Muscle of back (tissue), 3 donors: ENCODE measurements at regions not wholly inside any gene's neighbourhood (a gene's known extent, or its start where the extent isn't known, plus 50 kb on each side); places are given as distances from the start of the nearest gene placed in this dataset.

Experiments used
- DNase-seq, 3 donors: peaks; one replicate each; pipeline versions ENCODE4 v3.0.0 to v3.0.0-alpha.2; 2013

DNA sequence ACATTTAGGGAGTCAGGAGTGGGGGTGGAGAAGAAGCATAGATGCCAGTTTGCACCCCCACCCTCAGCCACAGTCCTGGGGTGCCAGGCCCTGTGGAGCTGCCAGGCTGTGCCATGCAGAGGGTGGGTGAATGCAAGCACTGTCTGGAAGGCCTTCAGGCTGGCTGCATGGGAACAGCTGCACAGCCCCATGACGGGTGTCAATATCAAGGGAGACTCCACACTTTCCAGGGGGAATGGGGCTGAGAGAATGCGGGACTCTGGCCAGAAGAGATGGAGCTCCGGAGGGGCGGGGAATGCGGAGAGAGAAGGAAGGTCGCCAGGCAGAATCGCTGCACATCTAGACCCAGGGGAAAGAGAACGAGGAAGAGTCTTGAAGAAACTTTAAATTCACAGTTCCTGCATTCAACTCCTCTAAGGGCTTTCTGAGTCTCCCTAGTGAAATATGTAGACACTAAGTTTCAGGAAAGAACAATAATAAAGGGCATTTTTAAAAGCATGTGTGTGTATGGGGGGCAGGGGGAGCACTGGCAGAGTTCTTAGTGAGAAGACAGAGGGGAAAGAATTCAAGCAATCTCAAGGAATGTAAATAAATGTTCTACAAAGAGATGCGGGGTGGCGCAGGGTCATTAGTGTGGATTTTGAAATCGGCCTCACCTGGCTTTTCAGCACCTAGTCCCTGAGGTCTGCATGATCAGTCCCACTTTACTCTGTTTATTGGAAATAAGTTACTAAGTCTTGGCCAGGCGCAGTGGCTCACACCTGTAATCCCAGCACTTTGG lies 59.1 kb downstream of the BOD1 start:
- peak; percentile 20 to 60 (median 33) for DNase-seq

DNA sequence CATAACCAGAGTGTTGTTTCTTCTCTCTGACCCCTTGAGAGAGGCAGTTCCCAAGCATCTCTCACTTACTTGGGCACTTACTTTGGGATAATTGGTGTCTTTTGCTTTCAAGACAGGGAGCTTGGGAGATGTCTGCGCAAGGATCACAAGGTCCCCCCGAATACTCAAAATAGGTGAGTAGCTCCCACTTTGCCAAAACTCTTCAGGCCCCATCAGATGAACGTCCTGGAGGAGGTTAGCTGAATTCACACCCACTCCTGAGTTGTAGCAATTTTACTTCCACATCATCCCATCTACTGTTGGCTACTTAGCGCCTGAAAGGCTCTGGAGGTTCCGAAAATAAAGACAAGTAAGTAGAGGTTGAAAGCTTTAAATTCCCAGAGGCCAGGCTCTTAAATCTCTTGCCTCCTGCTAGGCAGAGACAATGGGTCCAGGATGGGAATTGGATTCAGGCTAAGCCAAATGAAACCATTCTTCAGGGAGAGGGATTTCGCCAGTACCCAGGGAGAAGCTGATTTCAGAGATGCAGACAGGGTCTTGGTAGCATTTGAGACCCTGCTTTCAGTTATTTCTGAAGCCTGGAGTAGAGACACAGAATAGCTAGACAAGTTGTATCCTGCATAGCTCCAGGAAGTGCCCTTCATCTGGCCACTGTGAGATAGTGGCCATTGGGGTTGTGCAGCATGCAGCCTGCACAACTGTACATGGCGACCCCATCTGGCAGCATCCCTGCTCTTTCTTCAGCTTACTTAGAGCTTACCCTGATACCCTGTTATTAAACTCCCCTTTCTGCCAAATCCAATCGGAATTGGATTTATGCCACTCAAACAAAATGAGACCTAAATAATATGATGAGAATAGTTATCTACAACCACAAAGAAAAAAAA lies 60.1 kb downstream of the BOD1 start:
- peak in 1 of 3 donors; percentile 11 for DNase-seq

DNA sequence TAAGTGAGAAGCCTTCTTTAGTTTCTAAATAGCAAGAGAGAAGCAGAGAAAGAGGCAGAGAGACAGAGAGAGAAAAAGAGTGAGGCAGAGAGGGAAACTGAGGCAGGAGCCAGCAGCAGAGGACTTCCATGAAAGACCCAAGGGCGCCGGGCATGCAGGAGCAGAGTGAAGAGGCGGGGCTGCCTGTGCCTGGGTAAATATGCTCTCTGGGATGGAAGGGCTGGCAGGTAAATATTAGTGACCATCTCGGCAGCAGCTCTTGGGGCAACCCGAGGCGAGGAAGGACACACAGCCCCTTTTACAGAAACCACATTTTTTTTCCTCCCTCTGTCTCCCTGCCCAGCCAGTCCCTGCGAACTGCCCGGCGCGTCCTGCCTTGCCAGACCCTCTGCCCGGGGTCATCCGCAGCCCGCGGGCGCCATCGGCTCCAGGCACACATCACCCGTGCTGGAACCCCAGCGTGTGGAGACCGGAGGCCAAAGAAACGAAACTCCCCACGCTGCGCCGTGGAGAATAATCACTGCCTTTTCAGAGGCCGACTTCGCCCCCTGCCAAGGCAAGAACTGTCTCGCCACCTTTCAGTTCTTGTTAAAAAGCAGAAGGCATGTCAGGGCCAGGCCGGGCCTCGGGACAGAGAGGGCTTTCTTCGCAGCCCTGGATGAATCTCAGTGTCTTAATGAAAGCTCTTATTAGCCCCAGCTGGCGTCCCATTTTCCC lies 61.3 kb downstream of the BOD1 start:
- no peak for DNase-seq

DNA sequence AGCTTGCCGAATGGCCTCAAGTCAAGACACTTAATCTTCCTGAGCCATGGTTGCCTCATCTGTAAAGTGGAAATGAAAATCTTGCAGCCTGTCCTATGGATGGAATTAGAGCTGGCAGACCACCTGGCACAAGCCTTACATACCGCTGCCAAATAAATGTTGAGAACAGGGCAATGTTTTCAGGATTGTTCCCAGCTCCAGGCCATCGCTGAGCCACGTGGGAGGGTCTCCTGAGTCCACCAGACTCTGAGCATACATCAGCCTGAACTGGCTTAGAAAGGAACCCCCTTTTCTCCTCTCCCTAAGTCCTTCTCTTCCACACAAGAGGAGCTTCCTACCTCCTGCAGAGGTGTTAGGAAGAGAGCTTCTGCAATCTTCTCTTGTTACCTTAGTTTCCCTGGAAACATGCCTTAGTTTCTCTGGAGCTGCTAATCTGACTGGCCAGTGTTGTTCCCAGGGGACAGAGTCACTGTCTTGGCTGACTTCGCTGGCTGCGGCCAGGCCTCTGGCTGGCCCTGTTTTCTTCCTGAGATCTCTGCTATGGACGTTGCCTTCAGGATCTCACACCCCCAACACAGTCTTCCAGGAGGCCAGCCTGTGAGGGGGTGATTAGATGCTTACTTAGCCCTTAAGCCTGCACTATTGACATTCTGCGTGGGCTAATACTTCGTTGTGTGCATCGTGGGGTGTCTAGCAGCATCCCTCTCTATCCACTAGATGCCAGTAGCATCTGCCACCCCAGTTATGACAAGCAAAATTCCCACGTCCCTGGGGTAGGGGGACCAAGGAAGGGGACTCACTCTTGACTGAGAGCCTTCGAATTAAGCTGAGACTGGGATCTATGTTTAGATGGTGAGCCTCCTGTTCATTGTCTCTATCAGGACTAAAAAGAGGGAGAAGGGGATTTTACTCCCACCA lies 62.2 kb downstream of the BOD1 start:
- DNase-seq = peak in 1 of 3 donors; percentile 15

DNA sequence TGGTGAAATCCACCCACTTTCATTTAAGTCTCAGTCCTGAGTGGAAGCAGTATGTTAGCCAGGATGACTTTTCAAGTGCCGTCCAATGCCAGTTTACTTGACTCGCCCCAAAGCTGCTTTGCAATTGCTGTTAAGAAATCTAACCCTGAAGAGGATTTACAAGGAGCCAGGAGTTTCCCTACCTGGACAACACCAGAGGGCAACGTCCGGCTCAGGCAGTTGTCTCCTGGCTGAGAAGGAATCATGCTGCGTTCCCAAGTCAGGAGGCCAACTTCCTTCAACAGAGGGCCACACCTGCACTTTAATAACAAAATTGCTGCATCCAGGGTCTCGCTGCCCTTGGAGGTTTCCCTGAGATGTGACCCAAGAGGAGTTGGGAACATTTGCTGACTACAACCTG lies 65.8 kb downstream of the BOD1 start:
- no peak for DNase-seq

DNA sequence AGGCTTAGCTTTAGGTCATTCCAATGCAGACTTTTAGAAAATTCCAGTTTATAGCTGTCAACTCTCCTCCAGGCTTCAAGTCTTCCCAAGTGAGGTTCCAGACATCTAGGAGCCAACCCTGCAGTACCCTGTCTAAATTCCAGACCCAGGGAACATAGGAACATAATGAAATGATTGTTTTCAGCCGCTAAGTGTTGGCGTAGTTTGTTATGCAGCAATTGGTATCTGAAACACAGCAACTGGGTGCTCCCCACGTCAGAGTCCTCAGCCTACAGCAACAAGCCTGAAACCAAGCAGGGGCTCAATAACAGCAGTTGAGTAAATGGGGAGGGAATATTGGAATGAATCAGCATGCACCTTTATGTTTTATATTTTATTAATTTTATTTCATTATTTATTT lies 66.8 kb downstream of the BOD1 start:
- DNase-seq = no peak

DNA sequence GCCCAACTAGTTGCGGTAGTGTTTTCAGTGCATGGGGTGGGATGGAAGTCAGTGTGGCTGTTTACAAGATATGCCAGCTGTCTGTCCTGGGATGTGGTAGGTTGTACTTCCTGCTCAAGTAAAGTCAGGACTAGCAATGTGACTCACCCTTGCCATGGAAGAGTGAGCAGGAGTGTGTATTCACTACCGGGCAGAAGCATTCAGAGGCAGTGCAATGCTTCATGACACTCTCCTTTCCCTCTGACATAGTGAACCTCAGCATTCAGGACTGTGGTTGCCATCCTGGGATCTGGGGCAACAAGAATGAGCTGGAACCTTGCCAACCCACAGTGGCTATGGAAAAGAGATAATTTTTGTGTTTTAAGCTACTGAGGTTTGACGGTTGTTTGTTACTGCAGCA lies 68.9 kb downstream of the BOD1 start:
- no peak for DNase-seq

DNA sequence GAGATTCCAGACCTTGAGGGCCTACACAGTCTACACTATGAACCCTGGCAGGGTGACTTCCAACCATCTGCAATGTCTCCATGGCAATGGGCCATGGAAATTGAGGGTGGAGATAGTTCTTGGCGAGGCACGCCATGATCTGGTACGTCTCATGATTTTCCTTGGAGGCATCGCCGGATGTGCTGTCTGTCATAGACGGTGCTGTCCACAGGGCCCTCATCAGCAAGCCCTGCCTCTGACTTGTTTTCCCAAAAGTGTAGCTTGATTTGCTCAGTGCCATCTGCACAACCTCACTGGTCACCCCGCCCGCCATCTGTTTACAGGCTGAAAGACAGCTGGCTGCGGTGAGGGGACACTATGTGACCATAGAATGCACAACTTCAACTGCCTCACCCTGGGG lies 73.5 kb downstream of the BOD1 start:
- no peak for DNase-seq

DNA sequence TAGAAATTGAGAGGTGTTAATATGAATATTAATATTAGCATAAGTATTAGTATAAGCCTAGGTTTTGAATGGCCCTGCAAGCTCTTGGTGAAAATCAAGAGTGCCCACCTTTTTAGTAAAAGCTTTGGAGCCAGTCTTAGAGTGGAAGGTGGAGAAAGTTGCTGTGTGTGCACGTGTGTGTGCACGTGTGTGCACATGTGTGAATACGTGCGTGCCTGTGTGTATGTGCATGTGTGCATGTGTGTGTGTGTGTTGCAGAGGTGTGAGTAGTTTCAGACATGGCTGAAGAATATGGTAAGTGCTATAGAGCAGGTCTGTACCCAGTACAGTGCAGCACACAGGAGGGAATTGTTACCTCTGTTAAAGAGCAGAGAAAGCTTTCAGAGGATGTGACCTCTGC lies 74.3 kb downstream of the BOD1 start:
- DNase-seq = no peak

DNA sequence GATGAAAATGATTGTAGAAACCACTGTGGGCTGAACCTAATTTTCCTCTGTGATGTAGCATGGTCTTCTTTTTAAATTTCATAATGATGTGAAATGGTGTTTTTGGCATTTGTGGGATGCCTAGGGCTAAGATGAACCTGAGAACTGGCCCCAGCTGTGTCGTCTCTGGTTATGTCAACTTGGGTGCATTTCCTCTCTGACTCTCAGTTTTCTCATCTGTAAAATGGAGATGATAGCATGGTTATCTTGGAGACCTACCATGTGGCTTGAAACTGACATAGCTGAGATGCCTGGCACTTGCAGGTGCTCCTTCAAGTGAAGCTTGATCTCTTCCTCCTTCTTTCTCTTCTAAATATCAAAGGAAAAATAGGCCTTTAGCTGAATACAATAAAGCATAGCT lies 77.8 kb downstream of the BOD1 start:
- DNase-seq = no peak

DNA sequence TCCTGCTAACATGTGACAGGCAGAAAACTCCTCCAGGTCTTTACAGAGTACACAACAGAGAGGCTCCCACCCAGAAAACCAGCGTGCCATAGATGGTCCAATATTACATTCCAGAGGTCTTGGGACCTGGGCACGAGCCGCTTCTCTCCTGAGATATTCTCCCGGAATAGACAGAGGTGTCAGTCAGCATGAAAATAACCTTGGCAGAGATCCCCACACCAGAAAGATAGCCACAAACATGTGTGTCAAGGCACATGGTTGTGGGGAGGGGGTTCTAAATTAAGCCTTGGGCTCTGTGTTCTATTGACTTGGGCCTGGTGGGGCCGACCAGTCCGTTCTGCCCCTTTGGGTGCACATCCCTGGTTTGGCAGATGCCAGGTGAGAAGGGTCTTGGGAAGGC lies 78.4 kb downstream of the BOD1 start:
- no peak for DNase-seq

DNA sequence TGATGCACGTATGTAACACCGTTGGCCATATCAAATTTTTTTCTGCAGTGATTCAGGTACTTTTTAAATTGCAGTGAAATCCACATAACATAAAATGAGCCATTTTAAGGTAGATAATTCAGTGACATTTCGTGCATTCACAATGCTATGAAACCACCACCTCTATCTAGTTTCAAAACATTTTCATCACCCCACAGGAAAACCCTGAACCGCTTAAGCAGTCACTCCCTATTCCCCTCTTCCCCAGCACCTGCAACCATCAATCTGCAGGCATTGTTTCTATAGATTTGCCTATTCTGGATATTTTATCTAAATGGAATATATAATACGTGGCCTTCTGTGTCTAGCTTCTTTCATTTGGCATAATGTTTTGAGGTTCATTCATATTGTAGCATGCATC lies 79.2 kb downstream of the BOD1 start:
- no peak for DNase-seq

DNA sequence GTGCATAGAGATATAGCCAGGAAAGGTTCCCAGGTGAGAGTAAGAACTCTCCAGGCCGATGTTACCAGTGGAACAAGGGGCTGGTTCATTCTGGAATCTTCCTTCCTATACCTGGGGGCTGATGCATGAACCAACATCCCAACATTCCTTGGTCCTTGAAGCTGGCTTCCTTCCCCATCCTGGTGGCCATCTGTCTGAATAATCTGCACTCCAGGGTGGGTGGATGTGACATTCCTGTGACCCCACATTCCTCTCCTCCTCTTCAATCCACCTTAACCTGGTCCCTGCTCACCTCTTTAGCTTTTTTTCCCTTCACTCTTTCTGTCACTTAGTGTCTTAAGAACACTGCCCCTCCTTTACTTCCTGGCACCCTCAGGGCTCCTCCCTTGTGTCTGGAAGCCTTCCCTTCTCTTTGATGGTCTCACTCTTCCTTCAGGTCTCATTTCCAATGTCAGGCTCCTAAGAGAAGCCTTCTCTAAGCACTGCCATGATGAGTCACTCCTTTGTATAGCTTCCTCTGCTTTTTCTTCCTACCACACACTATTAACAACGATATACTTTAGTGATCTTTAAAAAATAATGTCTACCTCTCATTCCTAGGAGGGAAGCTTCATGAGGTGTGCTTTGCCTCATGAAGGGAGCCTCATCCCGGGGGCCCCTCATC lies 80.3 kb downstream of the BOD1 start:
- DNase-seq = no peak

DNA sequence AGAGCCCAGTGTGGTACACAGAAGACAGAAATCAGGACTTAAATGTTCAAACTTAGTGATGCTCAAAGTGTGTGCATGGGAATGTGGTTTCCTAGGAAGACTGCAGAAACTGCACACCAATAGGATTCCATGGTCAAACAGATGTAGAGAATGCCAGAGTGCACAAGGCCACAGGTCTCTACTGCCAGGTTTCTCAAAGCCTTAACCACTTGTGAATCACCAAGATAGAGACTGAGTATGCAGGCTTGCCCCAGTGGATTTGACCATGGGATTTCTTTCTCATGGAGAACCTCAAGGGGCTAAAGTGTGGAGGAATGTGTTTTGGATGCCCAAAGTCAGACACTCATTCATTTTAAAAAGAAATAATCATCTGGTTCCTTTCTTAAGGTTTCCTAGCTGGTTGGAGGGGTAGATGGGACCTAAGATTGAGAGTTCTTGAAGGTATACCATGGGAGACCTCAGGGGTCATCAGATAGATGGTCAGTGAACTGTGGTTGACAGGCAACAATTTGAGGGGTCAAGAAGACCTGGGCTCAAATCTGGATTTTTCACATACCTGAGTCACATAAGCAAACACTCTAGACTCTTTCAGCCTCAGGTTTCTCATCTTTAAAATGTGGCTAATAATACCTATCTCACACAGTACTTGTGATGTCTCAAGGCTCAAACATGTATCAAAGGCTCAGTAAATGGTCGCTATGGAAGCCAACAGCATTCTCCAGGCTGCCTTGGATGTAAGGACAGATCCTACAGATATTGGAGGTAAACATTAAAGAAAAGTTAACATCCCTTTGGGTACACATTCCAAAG lies 81.1 kb downstream of the BOD1 start:
- DNase-seq = no peak

DNA sequence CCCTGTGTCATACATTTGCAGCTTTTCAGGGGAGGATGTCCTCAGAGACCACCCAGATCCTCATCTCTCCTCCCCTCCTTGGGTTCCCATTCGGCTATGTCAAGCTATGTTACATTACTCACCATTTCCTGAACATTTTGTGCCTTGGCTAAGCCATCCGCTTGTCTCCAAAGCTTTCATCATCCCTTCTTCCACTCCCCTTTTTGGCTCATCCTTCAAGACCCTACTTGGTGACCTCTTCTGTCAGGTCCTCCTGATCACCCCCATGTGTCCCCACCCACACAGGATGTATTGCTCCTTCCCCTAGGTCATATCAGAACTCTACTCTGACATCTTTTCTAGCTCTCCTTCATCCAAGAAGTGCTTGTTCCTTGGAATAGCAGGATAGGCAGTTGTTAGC lies 81.8 kb downstream of the BOD1 start:
- no peak for DNase-seq

DNA sequence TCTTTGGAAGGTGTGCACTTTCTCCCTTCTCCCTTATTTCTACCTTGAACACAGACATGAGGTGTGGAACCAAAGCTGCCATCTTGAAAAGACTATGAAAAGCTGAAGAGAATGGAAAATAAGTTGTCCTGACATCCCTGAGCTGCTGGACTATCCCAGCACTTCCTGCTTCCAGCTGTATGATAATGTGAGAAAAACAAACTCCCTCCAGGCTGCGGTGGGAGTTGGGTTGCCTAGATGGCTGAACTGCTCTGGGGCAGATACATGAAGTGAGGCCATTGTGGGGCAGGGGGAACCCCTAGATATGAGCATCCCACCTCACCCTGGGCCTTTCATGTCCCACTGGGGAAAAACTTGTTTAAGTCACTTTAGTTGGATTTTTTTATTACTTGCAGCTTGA lies 82.4 kb downstream of the BOD1 start:
- no peak for DNase-seq

DNA sequence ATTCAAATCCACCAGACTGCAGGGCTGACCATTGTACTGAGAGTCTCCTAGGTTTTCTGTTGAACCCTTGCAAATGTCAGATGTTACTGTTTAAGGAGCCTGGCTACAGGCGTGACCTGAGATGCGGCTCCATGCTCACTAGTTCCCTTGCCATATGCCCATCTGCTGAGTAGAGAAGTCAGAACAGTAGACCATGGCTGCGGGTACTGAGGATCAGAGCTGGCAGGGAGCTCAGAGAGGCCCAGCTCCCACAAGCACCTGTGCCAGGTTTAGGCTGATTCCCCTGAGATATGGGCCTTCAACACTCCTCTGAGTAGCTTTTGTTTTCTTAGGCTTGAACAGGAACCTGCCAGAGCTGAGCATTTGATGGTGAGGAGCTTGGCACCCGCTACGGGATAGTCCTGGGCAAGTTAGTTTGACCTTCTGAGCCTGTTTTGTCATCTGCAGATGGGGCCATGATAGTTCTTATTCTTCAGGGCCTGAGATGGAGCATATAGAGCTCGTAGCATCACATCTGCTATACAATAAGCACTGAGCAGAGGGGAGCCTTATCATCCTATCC lies 83.7 kb downstream of the BOD1 start:
- DNase-seq = no peak

DNA sequence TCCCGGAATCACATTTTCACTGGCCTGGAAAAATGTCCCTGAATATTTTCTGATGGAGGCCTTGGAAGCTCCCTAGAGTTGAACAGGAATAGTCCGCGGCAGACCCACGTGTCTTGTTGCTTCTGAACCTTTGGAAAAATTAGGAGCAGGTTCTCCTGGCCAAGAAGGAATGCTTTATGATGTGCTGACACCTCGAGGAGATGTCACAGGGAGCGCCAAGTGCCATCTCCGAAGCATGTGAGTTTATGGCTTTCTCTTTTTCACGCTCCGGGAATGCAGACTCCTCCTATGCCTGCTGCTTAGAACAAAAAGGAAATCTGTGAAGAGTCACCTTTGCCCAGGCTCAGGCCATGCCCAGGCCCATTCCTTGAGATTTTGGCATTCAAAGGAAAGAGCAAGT lies 84.6 kb downstream of the BOD1 start:
- DNase-seq = no peak

DNA sequence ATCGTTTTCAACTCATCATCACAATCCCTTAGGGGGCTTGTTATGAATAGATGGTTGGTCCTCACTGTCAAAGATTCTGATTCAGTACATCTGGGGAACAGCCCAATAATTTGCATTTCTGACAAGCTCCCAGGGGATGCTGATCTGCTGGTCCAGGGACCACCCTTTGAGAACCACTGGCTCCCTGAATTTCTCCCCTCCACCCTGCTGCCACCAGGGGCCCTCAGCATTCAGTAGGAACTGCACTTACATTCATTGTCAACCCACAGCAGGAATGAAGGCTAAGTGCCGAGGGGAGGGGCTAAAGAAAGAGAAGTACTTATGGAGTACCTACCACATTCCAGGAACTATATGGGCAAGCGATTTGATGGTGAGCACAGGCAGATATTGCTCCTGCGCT lies 85.9 kb downstream of the BOD1 start:
- DNase-seq = no peak

DNA sequence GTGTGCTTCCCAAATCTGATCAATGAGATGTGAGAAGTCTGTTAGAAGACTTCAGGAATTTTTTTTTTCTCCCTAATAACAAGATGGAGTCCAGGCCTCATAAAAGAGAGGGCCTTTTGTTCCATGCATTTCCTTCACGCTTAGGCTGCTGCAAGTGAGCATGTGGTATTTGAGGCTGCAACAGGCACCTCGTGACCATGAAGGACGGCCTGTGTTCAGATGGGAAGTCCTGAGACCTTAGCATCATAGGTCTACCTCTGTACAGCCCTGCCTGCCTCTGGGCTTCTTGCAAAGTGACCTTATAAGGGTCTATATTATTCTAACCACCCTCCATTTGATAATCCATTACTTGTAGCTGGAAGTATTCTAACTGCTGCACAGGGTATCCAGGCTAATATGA lies 86.6 kb downstream of the BOD1 start:
- no peak for DNase-seq
